ENCODE measurements at regions not wholly inside any gene's neighbourhood (a gene's known extent, or its start where the extent isn't known, plus 50 kb on each side); places are given as distances from the start of the nearest gene placed in this dataset.

DNA sequence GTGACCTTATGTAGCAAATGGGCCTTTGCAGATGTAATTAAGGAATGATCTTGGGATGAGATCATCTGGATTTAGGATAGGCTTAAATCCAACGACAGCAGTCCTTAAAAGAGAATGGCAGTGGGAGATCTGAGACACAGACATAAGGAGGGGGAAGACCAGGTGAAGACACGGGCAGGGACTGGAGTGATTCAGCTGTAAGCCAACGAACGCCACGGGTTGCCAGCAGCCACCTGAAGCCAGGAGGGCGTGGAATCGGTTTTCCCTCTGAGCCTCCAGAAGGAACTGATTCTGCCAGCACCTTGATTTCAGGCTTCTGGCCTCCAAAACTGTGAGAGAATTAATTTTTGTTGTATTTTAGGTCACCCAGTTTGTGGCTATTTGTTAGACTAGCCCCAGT is 218.6 kb upstream of the ANKRD55 start:
- TF ChIP-seq, protein P1, sequence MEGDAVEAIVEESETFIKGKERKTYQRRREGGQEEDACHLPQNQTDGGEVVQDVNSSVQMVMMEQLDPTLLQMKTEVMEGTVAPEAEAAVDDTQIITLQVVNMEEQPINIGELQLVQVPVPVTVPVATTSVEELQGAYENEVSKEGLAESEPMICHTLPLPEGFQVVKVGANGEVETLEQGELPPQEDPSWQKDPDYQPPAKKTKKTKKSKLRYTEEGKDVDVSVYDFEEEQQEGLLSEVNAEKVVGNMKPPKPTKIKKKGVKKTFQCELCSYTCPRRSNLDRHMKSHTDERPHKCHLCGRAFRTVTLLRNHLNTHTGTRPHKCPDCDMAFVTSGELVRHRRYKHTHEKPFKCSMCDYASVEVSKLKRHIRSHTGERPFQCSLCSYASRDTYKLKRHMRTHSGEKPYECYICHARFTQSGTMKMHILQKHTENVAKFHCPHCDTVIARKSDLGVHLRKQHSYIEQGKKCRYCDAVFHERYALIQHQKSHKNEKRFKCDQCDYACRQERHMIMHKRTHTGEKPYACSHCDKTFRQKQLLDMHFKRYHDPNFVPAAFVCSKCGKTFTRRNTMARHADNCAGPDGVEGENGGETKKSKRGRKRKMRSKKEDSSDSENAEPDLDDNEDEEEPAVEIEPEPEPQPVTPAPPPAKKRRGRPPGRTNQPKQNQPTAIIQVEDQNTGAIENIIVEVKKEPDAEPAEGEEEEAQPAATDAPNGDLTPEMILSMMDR (IDR thresholded peaks at IDR 0.05), result no peak
- no peak for TF ChIP-seq POLR2A (IDR thresholded peaks at IDR 0.05)
